OCI-LY3 (cell line): ENCODE measurements at regions not wholly inside any gene's neighbourhood (a gene's known extent, or its start where the extent isn't known, plus 50 kb on each side); places are given as distances from the start of the nearest gene placed in this dataset.
"Not testable (repeated sequence)": the region's sequence is repeated elsewhere in the genome, so short reads cannot be mapped to it uniquely, and the experiment has no call there.

Experiments used
- H2AFZ ChIP-seq: fragments of 200-600, 300-600 bp; shearing (Covaris generic); 2 replicates; pipeline ENCODE4 v1.6.0; 2014; ENCODE audit warnings: antibody characterized with exemption, low read depth, low read length
- H3K27ac ChIP-seq: fragments of 200-600, 300-600 bp; sonication (generic); 2 replicates; pipeline ENCODE4 v1.5.1; 2014; ENCODE audit warnings: mild to moderate bottlenecking, low read length, moderate library complexity, mixed read lengths
- H3K27me3 ChIP-seq: fragments of 200-600, 300-600 bp; sonication (generic); 2 replicates; pipeline ENCODE4 v1.6.1; 2014; ENCODE audit warnings: low read depth, low read length, mixed read lengths
- H3K36me3 ChIP-seq: fragments of 200-600, 300-600 bp; sonication (generic); replicated peaks from 2 replicates; pipeline ENCODE3; 2014; ENCODE audit warnings: low read depth, low read length, mixed read lengths
- H3K4me1 ChIP-seq: fragments of 300-600, 200-600 bp; sonication (generic); 2 replicates; pipeline ENCODE4 v1.6.1; 2014; ENCODE audit warnings: low read length, mixed read lengths
- H3K4me2 ChIP-seq: fragments of 200-600, 300-600 bp; sonication (generic); 2 replicates; pipeline ENCODE4 v1.6.1; 2014; ENCODE audit warnings: low read length, mixed read lengths
- H3K4me3 ChIP-seq: fragments of 300-600, 200-600 bp; sonication (generic); 2 replicates; pipeline ENCODE4 v1.5.1; 2014; ENCODE audit warnings: antibody characterized with exemption, mild to moderate bottlenecking, low read length, moderate library complexity
- H3K79me2 ChIP-seq: fragments of 300-600, 200-600 bp; shearing (Covaris generic); 2 replicates; pipeline ENCODE4 v1.6.1; 2014; ENCODE audit warnings: mild to moderate bottlenecking, low read length, mixed read lengths
- H3K9ac ChIP-seq: fragments of 300-600, 200-600 bp; shearing (Covaris generic); 2 replicates; pipeline ENCODE4 v1.6.0; 2014; ENCODE audit warnings: mild to moderate bottlenecking, low read length, moderate library complexity
- H3K9me3 ChIP-seq: fragments of 200-600, 300-600 bp; shearing (Covaris generic); 2 replicates; pipeline ENCODE4 v1.6.1; 2014; ENCODE audit warnings: low read length, mixed read lengths; ENCODE audit not compliant: insufficient read depth
- H4K20me1 ChIP-seq: fragments of 200-600, 300-600 bp; sonication (generic); 2 replicates; pipeline ENCODE4 v1.6.1; 2016; ENCODE audit warnings: low read length, mixed read lengths; ENCODE audit not compliant: insufficient read depth
- EZH2phosphoT487 ChIP-seq: fragments of 200-600 bp; shearing (Covaris generic); IDR thresholded peaks from 2 replicates; pipeline ENCODE4 v1.6.1; 2018; ENCODE audit warnings: antibody characterized with exemption, mixed run types, low read depth
- TF ChIP-seq, protein P1 (sequence below): fragments of 200-600, 300-600 bp; sonication (generic); IDR thresholded peaks from 2 replicates; pipeline ENCODE4 v1.5.1; 2014; ENCODE audit warnings: antibody characterized with exemption, low read length, low read depth

DNA sequence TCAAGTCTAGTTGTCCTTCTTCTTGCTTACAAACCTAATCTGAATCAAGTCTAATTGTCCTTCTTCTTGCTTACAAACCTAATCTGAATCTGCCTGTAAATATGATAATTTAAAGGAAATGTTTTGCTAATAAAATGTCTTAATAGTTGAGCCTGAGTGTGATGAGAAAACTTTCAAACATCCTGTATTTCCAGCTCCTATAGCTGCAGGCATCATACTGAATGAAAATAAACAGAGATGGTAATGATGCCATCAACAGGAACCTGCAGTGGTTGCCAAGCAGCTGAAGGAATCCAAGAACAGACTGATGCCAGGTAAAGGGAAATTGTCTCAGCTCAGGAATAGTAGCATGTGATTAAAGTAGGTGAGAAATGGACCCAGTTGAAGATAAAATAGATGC is 156.1 kb upstream of the IRS4 start:
- H4K20me1 ChIP-seq = no peaks in the 10 kb centered on the region
- H3K4me1 ChIP-seq = no peaks in the 10 kb centered on the region
- no peak overlapping the region for H3K4me2 ChIP-seq
- no peaks in the 10 kb centered on the region for H3K9me3 ChIP-seq
- TF ChIP-seq EZH2phosphoT487 = no peak
- TF ChIP-seq, protein P1, sequence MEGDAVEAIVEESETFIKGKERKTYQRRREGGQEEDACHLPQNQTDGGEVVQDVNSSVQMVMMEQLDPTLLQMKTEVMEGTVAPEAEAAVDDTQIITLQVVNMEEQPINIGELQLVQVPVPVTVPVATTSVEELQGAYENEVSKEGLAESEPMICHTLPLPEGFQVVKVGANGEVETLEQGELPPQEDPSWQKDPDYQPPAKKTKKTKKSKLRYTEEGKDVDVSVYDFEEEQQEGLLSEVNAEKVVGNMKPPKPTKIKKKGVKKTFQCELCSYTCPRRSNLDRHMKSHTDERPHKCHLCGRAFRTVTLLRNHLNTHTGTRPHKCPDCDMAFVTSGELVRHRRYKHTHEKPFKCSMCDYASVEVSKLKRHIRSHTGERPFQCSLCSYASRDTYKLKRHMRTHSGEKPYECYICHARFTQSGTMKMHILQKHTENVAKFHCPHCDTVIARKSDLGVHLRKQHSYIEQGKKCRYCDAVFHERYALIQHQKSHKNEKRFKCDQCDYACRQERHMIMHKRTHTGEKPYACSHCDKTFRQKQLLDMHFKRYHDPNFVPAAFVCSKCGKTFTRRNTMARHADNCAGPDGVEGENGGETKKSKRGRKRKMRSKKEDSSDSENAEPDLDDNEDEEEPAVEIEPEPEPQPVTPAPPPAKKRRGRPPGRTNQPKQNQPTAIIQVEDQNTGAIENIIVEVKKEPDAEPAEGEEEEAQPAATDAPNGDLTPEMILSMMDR = no peak
- no peak overlapping the region for H3K27ac ChIP-seq
- no peak overlapping the region for H3K9ac ChIP-seq
- H2AFZ ChIP-seq = no peak overlapping the region
- no peaks in the 10 kb centered on the region for H3K79me2 ChIP-seq
- no peak overlapping the region for H3K4me3 ChIP-seq
- no peaks in the 10 kb centered on the region for H3K27me3 ChIP-seq
- no peaks in the 10 kb centered on the region for H3K36me3 ChIP-seq

DNA sequence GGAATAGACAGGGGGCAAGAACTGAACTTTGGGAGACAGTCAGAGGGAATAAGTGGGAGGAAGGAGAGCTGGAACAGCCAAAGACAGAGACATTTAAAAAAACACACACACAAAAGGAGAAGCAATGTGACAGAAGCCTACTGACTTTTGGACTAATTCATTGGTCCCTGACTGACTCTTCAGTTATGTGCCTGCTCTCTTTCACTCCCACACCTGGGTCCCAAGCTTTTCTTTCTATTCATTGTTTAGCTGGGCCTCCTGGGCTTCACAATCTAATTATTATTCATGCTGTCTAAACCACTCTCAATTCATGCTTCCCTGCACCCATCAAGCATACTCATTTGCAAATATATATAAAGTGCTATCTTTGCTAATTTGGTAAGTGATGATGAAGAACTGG is 139.2 kb upstream of the IRS4 start:
- no peak overlapping the region for H2AFZ ChIP-seq
- no peaks in the 10 kb centered on the region for H3K36me3 ChIP-seq
- no peak for TF ChIP-seq EZH2phosphoT487
- TF ChIP-seq, protein P1 = no peak
- H3K9ac ChIP-seq = no peak overlapping the region
- no peaks in the 10 kb centered on the region for H4K20me1 ChIP-seq
- no peaks in the 10 kb centered on the region for H3K79me2 ChIP-seq
- no peaks in the 10 kb centered on the region for H3K4me1 ChIP-seq
- no peak overlapping the region for H3K4me3 ChIP-seq
- no peak overlapping the region for H3K4me2 ChIP-seq
- H3K9me3 ChIP-seq = no peaks in the 10 kb centered on the region
- no peak overlapping the region for H3K27ac ChIP-seq
- no peaks in the 10 kb centered on the region for H3K27me3 ChIP-seq

DNA sequence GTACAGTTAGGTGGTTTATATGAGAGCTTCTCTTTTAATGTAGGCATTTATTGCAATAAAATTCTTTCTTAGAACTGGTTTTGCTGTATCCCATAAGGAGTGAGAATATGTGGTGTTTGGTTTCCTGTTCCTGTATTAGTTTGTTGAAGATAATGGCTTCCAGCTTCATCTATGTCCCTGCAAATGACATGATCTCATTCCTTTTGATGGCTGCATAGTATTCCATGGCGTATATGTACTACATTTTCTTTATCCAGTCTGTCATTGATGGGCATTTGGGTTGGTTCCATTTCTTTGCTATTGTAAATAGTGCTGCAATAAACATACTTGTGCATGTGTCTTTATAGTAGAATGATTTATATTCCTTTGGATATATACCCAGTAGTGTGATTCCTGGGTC is 106.7 kb upstream of the IRS4 start:
- H3K9me3 ChIP-seq, H3K79me2 ChIP-seq, H3K27ac ChIP-seq, H3K27me3 ChIP-seq, H3K4me3 ChIP-seq, H3K36me3 ChIP-seq, H3K4me2 ChIP-seq, H3K4me1 ChIP-seq, H2AFZ ChIP-seq, H4K20me1 ChIP-seq, H3K9ac ChIP-seq: not testable (repeated sequence)

DNA sequence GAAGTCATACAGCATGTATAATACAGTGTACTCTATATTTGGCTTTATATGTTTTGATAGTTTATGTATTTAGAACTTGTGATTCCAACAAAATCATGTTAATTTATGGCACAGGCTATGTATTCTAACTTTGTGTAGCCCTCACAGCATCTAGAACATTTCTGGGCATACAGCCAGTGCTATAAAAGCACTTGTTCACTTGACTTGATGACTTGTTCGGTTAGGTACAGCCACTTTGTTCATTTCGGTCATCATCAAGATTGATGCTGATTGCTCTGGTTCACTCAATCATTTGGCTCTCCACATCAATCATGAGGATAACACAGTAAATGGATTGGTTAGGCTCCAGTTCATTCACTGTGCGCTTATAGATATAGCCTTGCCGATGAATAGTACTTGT is 97.6 kb upstream of the IRS4 start:
- Histone ChIP-seq H3K4me3 (no peak overlapping the region), H3K4me1 (no peaks in the 10 kb centered on the region), H3K4me2 (no peak overlapping the region), H4K20me1 (no peaks in the 10 kb centered on the region), H3K27me3 (no peaks in the 10 kb centered on the region), H3K9me3 (no peaks in the 10 kb centered on the region), H3K9ac (no peak overlapping the region), H3K27ac (no peak overlapping the region), H3K36me3 (no peaks in the 10 kb centered on the region), H2AFZ (no peak overlapping the region), H3K79me2 (no peaks in the 10 kb centered on the region)
- TF ChIP-seq EZH2phosphoT487 = no peak
- TF ChIP-seq, protein P1 = no peak

DNA sequence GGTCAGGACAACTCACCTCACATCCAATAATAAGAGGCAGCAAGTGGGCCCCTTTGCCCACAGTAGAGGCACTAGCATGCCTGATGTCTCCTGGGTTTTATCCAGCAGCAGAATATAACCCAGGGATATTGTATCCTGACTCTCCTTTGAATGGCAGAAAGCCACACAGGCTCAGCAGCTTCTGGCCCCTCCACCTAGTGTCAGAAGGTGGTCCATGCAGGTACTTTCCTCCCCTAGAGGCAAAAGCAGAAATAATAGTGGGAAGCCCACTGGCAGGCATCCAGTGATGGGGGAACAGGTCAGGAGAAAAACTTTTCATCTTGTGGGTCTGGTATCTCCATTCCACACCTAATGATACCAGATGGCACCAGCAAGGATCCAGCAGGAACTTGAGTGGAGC is 75.5 kb upstream of the IRS4 start:
- Histone ChIP-seq H3K79me2 (no peaks in the 10 kb centered on the region), H2AFZ (no peak overlapping the region), H3K4me1 (no peaks in the 10 kb centered on the region), H4K20me1 (no peaks in the 10 kb centered on the region), H3K36me3 (no peaks in the 10 kb centered on the region), H3K27ac (no peak overlapping the region), H3K27me3 (no peaks in the 10 kb centered on the region), H3K4me2 (no peak overlapping the region), H3K4me3 (no peak overlapping the region), H3K9me3 (no peaks in the 10 kb centered on the region), H3K9ac (no peak overlapping the region)
- TF ChIP-seq EZH2phosphoT487 = no peak
- TF ChIP-seq, protein P1 = 0 out of 2 replicates have a peak, but pooled peaks have one; percentile 5
